Fibroblast of pulmonary artery (primary cell): ENCODE measurements at regions not wholly inside any gene's neighbourhood (a gene's known extent, or its start where the extent isn't known, plus 50 kb on each side); places are given as distances from the start of the nearest gene placed in this dataset.

Experiments used
- DNase-seq: peaks from one replicate; pipeline ENCODE4 v3.0.0-alpha.2; 2010; ENCODE audit warnings: low read depth
- H3K4me3 ChIP-seq: replicated peaks from 2 replicates; pipeline ENCODE4 v1.5.1; 2011; ENCODE audit warnings: low read depth, mild to moderate bottlenecking, control low read depth, low read length, moderate library complexity
- CTCF ChIP-seq: IDR thresholded peaks from 2 replicates; pipeline ENCODE4 v1.5.1; 2011; ENCODE audit warnings: mild to moderate bottlenecking, control low read depth, low read length, inconsistent platforms; ENCODE audit errors: missing control alignments

- no peak for DNase-seq
- no peak overlapping the region for H3K4me3 ChIP-seq
- no peak for TF ChIP-seq CTCF
Observed at GRCh38 chr3:147139341-147139740, 267.0 kb downstream of the ZIC4 start.

GRCh38 chr3:147132168-147132567, 274.2 kb downstream of the ZIC4 start:
- no peak overlapping the region for H3K4me3 ChIP-seq
- no peak for TF ChIP-seq CTCF
- DNase-seq: no peak

- TF ChIP-seq CTCF: no peak
- DNase-seq: peak; percentile 2
Observed at GRCh38 chr3:147130461-147130860, 275.9 kb downstream of the ZIC4 start.

GRCh38 chr3:147129665-147130064, 276.7 kb downstream of the ZIC4 start:
- DNase-seq: no peak
- no peak overlapping the region for H3K4me3 ChIP-seq
- no peak for TF ChIP-seq CTCF

More at GRCh38 chr3:147130461-147130860, 275.9 kb downstream of the ZIC4 start:
- no peak overlapping the region for H3K4me3 ChIP-seq

GRCh38 chr3:147122350-147122749, 284.0 kb downstream of the ZIC4 start:
- no peak for TF ChIP-seq CTCF
- DNase-seq: no peak
- H3K4me3 ChIP-seq: no peak overlapping the region

GRCh38 chr3:147119989-147120388, 286.4 kb downstream of the ZIC4 start:
- H3K4me3 ChIP-seq: no peak overlapping the region
- DNase-seq: peak; percentile 29
- peak; percentile 41 for TF ChIP-seq CTCF

GRCh38 chr3:147119346-147119745, 287.0 kb downstream of the ZIC4 start:
- no peak for DNase-seq
- TF ChIP-seq CTCF: no peak
- no peak overlapping the region for H3K4me3 ChIP-seq
